Esophagus mucosa (tissue), 1 donor: ENCODE measurements at regions not wholly inside any gene's neighbourhood (a gene's known extent, or its start where the extent isn't known, plus 50 kb on each side); places are given as distances from the start of the nearest gene placed in this dataset.
"Not testable (repeated sequence)": the region's sequence is repeated elsewhere in the genome, so short reads cannot be mapped to it uniquely, and the experiment has no call there.

Experiments
- ATAC-seq: fragments of 200-7000 bp; cut with Tn5 transposase; one replicate; pipeline ENCODE4 v1.9.1; 2020
- donor health status: DM: yes; HTN: yes; CAD: no.

- ATAC-seq = no peak
Measured at GRCh38 chr14:38973083-38973700, 129.8 kb downstream of the SEC23A start.

- no peak for ATAC-seq
Measured at GRCh38 chr14:38972511-38972910, 130.5 kb downstream of the SEC23A start.

- no peak for ATAC-seq
Measured at GRCh38 chr14:38971258-38971921, 131.6 kb downstream of the SEC23A start.

GRCh38 chr14:38964630-38965029 is 138.4 kb downstream of the SEC23A start:
- no peak for ATAC-seq

GRCh38 chr14:38960946-38961531 is 142.0 kb downstream of the SEC23A start:
- no peak for ATAC-seq

- no peak for ATAC-seq
Measured at GRCh38 chr14:38959021-38959420, 144.0 kb downstream of the SEC23A start.

GRCh38 chr14:38958589-38958988 is 144.4 kb downstream of the SEC23A start:
- no peak for ATAC-seq

GRCh38 chr14:38951451-38951850 is 151.6 kb downstream of the SEC23A start:
- ATAC-seq = no peak

GRCh38 chr14:38950676-38951075 is 152.4 kb downstream of the SEC23A start:
- no peak for ATAC-seq

GRCh38 chr14:38948576-38948975 is 154.5 kb downstream of the SEC23A start:
- ATAC-seq = no peak

GRCh38 chr14:38948171-38948570 is 154.9 kb downstream of the SEC23A start:
- no peak for ATAC-seq

GRCh38 chr14:38947343-38947742 is 155.7 kb downstream of the SEC23A start:
- ATAC-seq = no peak

GRCh38 chr14:38944691-38945090 is 158.3 kb downstream of the SEC23A start:
- ATAC-seq = no peak

- ATAC-seq = no peak
Measured at GRCh38 chr14:38941488-38941887, 161.5 kb downstream of the SEC23A start.

GRCh38 chr14:38932653-38933000 is 170.4 kb downstream of the SEC23A start:
- ATAC-seq = not testable (repeated sequence)

GRCh38 chr14:38931969-38932652 is 170.9 kb downstream of the SEC23A start:
- ATAC-seq = no peak

GRCh38 chr14:38930898-38931297 is 172.1 kb downstream of the SEC23A start:
- ATAC-seq = no peak

GRCh38 chr14:38930022-38930421 is 173.0 kb downstream of the SEC23A start:
- ATAC-seq = no peak

GRCh38 chr14:38929416-38929815 is 173.6 kb downstream of the SEC23A start:
- no peak for ATAC-seq

- not testable (repeated sequence) for ATAC-seq
Measured at GRCh38 chr14:38921893-38922292, 181.1 kb downstream of the SEC23A start.

- no peak for ATAC-seq
Measured at GRCh38 chr14:38915125-38915524, 187.9 kb downstream of the SEC23A start.

- no peak for ATAC-seq
Measured at GRCh38 chr14:38910092-38910491, 192.9 kb downstream of the SEC23A start.

- no peak for ATAC-seq
Measured at GRCh38 chr14:38904959-38905358, 198.1 kb downstream of the SEC23A start.

- no peak for ATAC-seq
Measured at GRCh38 chr14:38901791-38902190, 201.2 kb downstream of the SEC23A start.
